Retinal pigment epithelial cell (primary cell): ENCODE measurements at regions not wholly inside any gene's neighbourhood (a gene's known extent, or its start where the extent isn't known, plus 50 kb on each side); places are given as distances from the start of the nearest gene placed in this dataset.
"Not testable (repeated sequence)": the region's sequence is repeated elsewhere in the genome, so short reads cannot be mapped to it uniquely, and the experiment has no call there.

Source experiments
- DNase-seq: peaks from one replicate; pipeline ENCODE4 v3.0.0-alpha.2; 2010; ENCODE audit warnings: low read depth
- H3K4me3 ChIP-seq: 2 replicates; pipeline ENCODE4 v1.5.1; 2011; ENCODE audit warnings: mild to moderate bottlenecking, low read length, control low read depth, moderate library complexity
- TF ChIP-seq, protein P1 (sequence below): conservative IDR thresholded peaks from 2 replicates; pipeline ENCODE4 v1.5.1; 2011; ENCODE audit warnings: low read depth, low read length, control low read depth, inconsistent platforms

DNA sequence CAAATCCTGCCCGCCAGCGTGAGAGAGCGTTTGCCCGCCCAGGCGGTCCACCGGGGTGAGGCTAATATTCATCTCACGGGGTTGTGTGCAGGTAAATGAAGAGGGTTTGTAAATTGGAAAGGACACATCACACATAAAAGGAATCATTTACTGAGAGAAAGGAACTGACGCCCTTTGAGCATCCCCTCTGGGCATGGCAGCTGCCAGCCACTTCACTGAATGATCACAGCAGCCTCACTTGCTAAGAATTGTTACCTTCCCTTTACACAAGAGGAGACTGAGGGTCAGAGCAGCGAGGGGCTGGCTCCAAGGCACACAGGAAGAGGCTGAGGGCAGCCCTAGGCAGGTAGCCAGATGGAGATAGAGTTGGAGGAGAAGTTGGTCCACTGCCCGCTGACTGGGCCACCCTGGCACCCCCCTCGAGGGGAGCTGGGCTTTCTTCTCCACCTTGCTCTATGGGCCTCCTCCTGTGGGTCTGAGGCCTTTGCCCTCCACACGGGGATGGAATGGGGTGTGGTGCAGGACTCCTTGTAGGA is 96.0 kb downstream of the FOXD2 start:
- no peak overlapping the region for H3K4me3 ChIP-seq
- DNase-seq: no peak
- TF ChIP-seq, protein P1, sequence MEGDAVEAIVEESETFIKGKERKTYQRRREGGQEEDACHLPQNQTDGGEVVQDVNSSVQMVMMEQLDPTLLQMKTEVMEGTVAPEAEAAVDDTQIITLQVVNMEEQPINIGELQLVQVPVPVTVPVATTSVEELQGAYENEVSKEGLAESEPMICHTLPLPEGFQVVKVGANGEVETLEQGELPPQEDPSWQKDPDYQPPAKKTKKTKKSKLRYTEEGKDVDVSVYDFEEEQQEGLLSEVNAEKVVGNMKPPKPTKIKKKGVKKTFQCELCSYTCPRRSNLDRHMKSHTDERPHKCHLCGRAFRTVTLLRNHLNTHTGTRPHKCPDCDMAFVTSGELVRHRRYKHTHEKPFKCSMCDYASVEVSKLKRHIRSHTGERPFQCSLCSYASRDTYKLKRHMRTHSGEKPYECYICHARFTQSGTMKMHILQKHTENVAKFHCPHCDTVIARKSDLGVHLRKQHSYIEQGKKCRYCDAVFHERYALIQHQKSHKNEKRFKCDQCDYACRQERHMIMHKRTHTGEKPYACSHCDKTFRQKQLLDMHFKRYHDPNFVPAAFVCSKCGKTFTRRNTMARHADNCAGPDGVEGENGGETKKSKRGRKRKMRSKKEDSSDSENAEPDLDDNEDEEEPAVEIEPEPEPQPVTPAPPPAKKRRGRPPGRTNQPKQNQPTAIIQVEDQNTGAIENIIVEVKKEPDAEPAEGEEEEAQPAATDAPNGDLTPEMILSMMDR: no peak

DNA sequence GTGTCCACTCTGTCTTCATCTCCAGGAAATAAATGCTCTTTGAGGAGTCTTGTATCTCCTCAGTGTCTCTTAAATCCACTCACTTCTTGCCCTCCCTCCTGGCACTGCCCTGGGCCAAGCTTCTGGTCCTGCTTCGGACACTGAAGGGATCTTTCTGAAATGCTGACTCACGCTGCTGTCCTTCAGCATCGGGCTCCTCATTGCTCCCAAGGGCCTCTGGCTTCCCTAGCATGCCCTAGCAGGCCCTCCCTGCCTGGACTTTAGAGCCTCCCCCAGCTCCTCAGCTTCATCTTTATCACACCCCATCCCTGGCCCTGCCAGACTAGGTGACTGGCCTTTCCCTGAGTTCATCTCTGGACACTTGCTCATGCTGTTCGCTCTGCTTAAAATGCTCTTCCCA is 96.6 kb downstream of the FOXD2 start:
- TF ChIP-seq, protein P1: no peak
- no peak overlapping the region for H3K4me3 ChIP-seq
- no peak for DNase-seq

DNA sequence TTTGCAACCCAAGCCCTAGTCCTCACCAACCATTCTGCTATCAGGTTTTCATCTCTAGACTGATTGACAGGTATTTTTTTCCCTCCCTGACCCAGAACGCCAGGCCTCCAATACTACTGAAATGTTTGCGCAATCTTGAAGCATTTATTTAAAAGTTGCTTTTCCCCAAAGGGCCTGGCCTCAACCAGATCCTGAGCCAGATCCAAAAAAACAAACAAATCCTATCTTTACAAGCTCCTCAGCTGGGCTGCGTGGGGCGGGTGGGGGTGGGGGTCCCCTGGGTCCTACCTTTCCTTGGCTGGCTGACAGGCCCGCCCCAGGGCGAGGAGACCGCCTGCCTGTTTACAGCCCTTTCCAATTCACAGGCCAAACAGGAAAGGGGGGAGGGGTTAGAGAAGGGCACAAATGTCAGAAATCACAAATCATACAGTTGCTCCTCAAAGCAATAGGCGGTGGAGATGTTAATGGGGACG is 98.8 kb downstream of the FOXD2 start:
- DNase-seq: no peak

DNA sequence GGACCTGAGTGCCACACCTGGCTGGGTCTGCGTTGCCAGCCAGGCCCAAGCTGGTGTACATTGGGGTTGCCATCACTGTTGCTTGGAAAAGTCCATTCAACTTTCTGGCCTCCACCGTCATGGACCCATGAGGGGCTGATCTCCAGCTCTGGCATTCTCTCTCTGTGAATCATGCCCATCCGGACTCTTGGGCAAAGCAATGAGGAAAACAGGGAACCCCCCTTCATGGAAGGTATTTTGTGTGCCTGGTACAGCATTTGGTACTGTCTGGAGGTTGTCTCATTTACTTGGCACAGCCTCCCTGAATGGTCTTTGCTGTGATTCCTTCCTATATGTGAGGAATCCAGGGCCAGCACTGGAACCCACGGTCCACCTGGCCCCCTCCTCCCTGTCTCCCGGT is 99.4 kb downstream of the FOXD2 start:
- H3K4me3 ChIP-seq: no peak overlapping the region
- DNase-seq: no peak
- TF ChIP-seq, protein P1: no peak

More for the DNA sequence above, 98.8 kb downstream of the FOXD2 start:
- TF ChIP-seq, protein P1: no peak
- H3K4me3 ChIP-seq: no peak overlapping the region

DNA sequence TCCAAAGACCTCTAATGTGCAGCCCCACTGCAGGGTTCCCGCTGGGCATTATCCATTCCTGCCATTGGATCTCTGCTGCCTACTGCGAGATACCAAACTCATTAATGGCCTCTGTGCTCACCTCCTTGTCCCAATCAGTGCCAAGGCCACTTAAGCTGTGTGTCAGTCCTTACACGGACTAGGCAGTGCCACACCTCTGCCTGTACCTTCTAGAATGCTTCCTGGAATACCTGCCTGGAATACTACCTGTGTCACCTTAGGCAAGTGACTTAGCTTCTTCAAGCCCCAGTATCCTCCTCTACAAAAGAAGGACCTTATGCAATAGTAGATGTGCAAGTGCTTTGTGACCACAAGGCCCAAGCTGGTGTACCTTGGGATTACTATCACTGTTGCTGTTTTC is 100.1 kb downstream of the FOXD2 start:
- TF ChIP-seq, protein P1: no peak
- H3K4me3 ChIP-seq: no peak overlapping the region
- no peak for DNase-seq

DNA sequence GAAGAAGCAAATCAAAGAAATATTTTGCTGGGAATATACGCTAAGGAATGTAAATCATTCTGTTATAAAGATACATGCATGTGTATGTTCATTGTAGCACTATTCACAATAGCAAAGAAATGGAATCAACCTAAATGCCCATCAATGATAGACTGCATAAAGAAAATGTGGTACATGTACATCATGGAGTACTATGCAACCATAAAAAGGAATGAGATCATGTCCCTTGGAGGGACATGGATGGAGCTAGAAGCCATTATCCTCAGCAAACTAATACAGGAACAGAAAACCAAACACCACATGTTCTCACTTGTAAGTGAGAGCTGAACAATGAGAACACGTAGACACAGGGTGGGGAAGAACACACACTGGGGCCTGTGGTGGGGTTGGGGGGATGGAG is 100.7 kb downstream of the FOXD2 start:
- DNase-seq, H3K4me3 ChIP-seq: not testable (repeated sequence)

DNA sequence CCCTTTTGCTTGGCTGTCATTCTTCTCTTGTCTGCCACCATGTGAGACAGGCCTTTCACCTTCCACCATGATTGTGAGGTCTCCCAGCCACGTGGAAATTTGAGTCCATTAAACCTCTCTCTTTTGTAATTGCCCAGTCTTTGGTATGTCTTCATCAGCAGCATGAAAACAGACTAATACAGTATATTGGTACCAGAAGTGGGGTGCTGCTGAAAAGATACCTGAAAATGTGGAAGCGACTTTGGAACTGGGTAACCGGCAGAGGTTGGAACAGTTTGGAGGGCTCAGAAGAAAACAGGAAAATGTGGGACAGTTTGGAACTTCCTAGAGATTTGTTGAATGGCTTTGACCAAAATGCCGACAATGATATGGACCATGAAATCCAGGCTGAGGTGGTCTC is 103.9 kb downstream of the FOXD2 start:
- DNase-seq, H3K4me3 ChIP-seq: not testable (repeated sequence)

DNA sequence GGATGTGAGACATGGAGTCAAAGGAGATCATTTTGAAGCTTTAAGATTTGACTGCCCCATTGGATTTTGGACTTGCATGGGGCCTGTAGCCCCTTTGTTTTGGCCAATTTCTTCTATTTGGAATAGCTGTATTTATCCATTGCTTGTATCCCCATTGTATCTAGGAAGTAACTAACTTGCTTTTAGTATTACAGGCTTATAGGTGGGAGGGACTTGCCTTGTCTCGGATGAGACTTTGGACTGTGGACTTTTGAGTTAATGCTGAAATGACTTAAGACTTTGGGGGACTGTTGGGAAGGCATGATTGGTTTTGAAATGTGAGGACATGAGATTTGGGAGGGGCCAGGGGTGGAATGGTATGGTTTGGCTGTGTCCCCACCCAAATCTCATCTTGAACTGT is 105.2 kb downstream of the FOXD2 start:
- DNase-seq, H3K4me3 ChIP-seq: not testable (repeated sequence)

DNA sequence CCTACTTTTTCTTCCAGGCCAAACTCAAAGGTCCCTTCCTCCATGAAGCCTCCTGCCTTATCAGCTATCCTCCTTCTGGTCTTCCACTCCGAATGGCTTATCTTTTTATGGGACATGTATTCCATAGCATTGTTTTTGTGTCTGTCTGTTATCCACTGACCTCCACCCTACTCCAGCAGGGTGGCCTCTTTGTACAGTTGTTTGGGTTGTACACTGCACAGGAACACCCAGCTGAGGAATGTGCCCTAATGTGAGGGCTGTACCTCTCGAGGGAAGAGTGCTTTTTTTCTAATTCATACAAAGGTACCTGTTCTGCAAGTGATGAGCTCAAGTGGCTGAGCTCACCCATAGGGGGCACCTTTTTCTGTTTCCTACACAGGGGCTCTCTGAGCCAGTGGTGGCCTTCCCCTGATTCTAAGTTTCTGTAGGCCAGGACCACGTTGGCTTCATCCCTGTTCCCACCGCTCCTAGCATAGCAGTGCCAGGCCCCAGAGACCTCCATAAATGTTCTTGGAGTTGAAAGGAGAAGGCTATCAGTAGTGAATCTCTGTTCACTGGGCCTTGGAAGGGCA is 108.2 kb downstream of the FOXD2 start:
- DNase-seq: no peak
- TF ChIP-seq, protein P1: no peak
- H3K4me3 ChIP-seq: no peak overlapping the region
